ENCODE measurements at regions not wholly inside any gene's neighbourhood (a gene's known extent, or its start where the extent isn't known, plus 50 kb on each side); places are given as distances from the start of the nearest gene placed in this dataset.

DNA sequence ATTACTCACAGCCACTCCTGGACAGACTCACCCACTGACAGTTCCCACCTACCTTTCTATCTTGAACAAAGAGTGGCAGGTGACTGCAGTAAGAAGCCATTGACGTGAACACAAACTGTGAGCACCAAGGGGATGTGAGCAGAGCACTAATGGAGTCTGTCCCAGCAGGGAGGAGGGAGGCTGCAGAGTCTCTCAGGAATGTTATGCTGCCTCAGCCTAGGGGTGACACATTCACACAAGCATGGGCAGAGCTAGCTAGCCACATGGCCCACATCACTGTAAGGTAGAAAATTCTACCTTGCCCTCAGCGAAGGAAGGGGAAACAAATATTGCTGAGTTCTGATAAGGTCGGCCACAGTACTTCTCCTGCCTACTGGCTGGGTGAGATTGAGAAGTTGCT is 56.8 kb upstream of the PTGFRN start:
- Mint-ChIP-seq H3K4me1 (peaks cover 52 to 54% of the 10 kb centered on the region in 2 experiments), H3K27ac (peak overlapping the region; percentile 92 to 93 (median 93)), H3K27me3 (ENCODE audit: low read depth) (peaks cover 2% of the 10 kb centered on the region; the same call in 1 of the 2 replicates), H3K36me3 (ENCODE audit: insufficient read depth in 1 of 3, low read depth in 3 of 3) (peaks cover 0 to 3% (median 0%) of the 10 kb centered on the region in 3 experiments; a peak in 1 of 7 replicates), H3K4me3 (0 out of 5 replicates have a peak overlapping the region, but pooled peaks of 1 of the 2 experiments have one; percentile 2), H3K9me3 (peaks cover 4% of the 10 kb centered on the region in 2 experiments; a peak in 2 of 5 replicates)
- Histone ChIP-seq H3K56ac (ENCODE audit: insufficient read length, low read depth, low read length) (no peak overlapping the region), H3K27ac (ENCODE audit: insufficient read length, low read depth, low read length) (no peak overlapping the region), H4K8ac (replicated peaks; ENCODE audit: insufficient read length, low read depth, low read length) (no peak overlapping the region), H2AFZ (ENCODE audit: low read length) (no peak overlapping the region), H3K4ac (ENCODE audit: low read depth, low read length) (no peak overlapping the region), H3K9me3 (ENCODE audit: control insufficient read depth, low read depth, low read length) (no peaks in the 10 kb centered on the region), H3K14ac (ENCODE audit: insufficient read depth, low read length) (peak overlapping the region; percentile 21; the same call in 1 of the 2 replicates), H2BK120ac (ENCODE audit: low read depth, low read length, poor library complexity, severe bottlenecking) (no peak overlapping the region), H3T11ph (ENCODE audit: low read length) (no peak overlapping the region), H3K9ac (ENCODE audit: extremely low read depth, insufficient read length, low read length) (no peak overlapping the region), H2AK5ac (ENCODE audit: insufficient read length, low read length) (no peak overlapping the region), H3K18ac (ENCODE audit: insufficient read length, low read depth, low read length) (peak overlapping the region; percentile 32), H3K27me3 (ENCODE audit: insufficient read depth, low read length) (no peaks in the 10 kb centered on the region), H2BK5ac (ENCODE audit: insufficient read length, low read length) (no peak overlapping the region), H3K4me1 (ENCODE audit: insufficient read depth, low read length) (peaks cover 16% of the 10 kb centered on the region; the same call in 1 of the 2 replicates), H3K4me2 (ENCODE audit: insufficient read depth, insufficient read length, low read length) (no peak overlapping the region), H4K5ac (ENCODE audit: insufficient read length, low read depth, low read length) (no peak overlapping the region), H3K23ac (ENCODE audit: insufficient read length, low read depth, low read length) (no peak overlapping the region), H2BK12ac (ENCODE audit: insufficient read length, low read depth, low read length) (no peak overlapping the region), H3K79me1 (ENCODE audit: insufficient read depth, low read depth, low read length, poor library complexity, severe bottlenecking) (no peaks in the 10 kb centered on the region), H4K91ac (ENCODE audit: insufficient read length, low read depth, low read length) (no peak overlapping the region), H2BK15ac (ENCODE audit: low read depth, low read length) (no peak overlapping the region), H4K20me1 (ENCODE audit: control insufficient read depth, insufficient read depth, insufficient read length) (no peaks in the 10 kb centered on the region), H3K23me2 (ENCODE audit: insufficient read length, low read depth, low read length, poor library complexity, severe bottlenecking) (no peaks in the 10 kb centered on the region), H2BK20ac (ENCODE audit: low read depth, low read length, poor library complexity, severe bottlenecking) (no peak overlapping the region), H3K79me2 (ENCODE audit: insufficient read depth, low read length) (no peaks in the 10 kb centered on the region)
- no peak for DNase-seq
- whole genome bisulfite sequencing (ENCODE audit: extremely low coverage, insufficient read length, low lambda C conversion rate), result no CpG with 5 or more reads among the region's 3 CpGs
- TF ChIP-seq, protein P1, sequence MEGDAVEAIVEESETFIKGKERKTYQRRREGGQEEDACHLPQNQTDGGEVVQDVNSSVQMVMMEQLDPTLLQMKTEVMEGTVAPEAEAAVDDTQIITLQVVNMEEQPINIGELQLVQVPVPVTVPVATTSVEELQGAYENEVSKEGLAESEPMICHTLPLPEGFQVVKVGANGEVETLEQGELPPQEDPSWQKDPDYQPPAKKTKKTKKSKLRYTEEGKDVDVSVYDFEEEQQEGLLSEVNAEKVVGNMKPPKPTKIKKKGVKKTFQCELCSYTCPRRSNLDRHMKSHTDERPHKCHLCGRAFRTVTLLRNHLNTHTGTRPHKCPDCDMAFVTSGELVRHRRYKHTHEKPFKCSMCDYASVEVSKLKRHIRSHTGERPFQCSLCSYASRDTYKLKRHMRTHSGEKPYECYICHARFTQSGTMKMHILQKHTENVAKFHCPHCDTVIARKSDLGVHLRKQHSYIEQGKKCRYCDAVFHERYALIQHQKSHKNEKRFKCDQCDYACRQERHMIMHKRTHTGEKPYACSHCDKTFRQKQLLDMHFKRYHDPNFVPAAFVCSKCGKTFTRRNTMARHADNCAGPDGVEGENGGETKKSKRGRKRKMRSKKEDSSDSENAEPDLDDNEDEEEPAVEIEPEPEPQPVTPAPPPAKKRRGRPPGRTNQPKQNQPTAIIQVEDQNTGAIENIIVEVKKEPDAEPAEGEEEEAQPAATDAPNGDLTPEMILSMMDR (conservative IDR thresholded peaks at IDR 0.05), result no peak

All from H9 (cell line).